ENCODE measurements at regions not wholly inside any gene's neighbourhood (a gene's known extent, or its start where the extent isn't known, plus 50 kb on each side); places are given as distances from the start of the nearest gene placed in this dataset.
A peak's percentile ranks its signal among the peaks of the same experiment; 100 is the strongest.

DNA sequence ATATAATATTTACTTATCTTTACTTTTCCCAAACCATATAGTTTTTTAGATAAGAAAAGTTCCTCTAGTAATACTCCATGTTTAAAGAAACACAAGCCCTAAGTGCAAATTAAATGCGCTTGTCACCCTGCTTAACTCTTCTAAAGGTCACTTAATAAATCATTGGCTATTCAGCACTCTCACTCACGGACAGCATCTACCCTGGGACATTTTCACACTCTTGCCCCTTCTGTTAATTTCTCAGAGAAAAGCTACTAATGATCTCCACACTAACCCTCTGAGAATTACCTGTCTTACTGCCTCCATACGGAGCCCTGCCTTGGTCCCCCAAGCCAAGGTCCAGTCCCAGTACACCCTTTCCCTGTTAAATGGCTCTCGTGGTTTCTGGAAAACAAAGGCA is 102.2 kb downstream of the NRN1 start:
- intact Hi-C loops (cut with DNase I) = no loop called here
- Histone ChIP-seq H3K9ac (ENCODE audit: low read length in 3 of 3) (no peak overlapping the region), H3K9me3 (ENCODE audit: control insufficient read depth in 2 of 3, insufficient read depth in 1 of 3, low read length in 3 of 3) (no peaks in the 10 kb centered on the region), H3K27me3 (ENCODE audit: control insufficient read depth, insufficient read depth, low read length) (no peaks in the 10 kb centered on the region), H3K27ac (ENCODE audit: low read depth in 2 of 2, low read length in 2 of 2) (no peak overlapping the region), H3K4me1 (ENCODE audit: control insufficient read depth in 2 of 3, insufficient read depth in 2 of 3, low read depth in 1 of 3, low read length in 3 of 3) (no peaks in the 10 kb centered on the region), H3K36me3 (ENCODE audit: control insufficient read depth in 2 of 3, insufficient read depth in 3 of 3, low read length in 3 of 3) (no peaks in the 10 kb centered on the region), H3K4me3 (ENCODE audit: low read length in 3 of 3) (no peak overlapping the region)
- peak in 2 of 5 donors; percentile 24 to 36 for DNase-seq
- no peak for FAIRE-seq
- TF ChIP-seq, protein P1, sequence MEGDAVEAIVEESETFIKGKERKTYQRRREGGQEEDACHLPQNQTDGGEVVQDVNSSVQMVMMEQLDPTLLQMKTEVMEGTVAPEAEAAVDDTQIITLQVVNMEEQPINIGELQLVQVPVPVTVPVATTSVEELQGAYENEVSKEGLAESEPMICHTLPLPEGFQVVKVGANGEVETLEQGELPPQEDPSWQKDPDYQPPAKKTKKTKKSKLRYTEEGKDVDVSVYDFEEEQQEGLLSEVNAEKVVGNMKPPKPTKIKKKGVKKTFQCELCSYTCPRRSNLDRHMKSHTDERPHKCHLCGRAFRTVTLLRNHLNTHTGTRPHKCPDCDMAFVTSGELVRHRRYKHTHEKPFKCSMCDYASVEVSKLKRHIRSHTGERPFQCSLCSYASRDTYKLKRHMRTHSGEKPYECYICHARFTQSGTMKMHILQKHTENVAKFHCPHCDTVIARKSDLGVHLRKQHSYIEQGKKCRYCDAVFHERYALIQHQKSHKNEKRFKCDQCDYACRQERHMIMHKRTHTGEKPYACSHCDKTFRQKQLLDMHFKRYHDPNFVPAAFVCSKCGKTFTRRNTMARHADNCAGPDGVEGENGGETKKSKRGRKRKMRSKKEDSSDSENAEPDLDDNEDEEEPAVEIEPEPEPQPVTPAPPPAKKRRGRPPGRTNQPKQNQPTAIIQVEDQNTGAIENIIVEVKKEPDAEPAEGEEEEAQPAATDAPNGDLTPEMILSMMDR (IDR thresholded peaks at IDR 0.05; ENCODE audit: borderline replicate concordance, extremely low read depth, insufficient read depth) = no peak

DNA sequence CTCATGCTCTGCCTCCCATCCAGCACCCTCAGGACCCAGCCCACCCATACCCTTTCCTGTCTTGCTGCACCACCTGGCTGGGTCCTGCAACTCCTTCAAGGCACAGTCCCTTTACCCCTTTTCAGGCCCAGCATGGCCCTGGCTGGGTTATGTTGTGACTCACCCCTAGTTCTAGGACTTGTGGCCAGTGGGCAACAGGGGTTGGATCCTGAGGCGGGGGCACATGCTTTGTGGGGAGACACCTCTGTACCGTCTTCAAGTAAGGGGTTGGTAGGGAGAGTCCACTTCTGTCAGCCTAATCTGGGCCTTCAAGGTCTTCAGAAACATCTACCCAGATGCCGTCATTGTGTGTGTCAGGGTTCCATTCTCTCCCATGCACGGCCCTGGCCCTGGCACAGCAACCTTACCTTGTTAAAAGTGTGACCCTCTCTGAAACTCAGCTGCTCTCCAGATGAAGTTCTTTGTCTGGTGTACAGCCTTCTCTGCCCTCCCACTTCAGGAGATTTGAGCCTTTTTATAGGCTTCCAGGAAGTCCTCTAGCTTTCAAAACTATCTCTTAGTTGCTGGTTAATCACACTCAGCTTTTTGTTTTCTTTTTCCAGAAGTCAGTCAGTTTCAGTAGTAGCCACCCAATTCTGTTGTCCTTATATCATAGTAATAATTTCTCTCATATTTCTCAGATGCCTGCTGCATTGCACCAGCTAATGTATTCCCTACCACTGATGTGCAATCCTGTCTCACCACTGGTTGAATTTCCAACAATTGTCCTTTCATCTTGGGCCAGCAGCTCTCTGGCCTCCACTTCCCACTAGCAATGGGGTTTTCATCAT is 107.3 kb downstream of the NRN1 start:
- Histone ChIP-seq H3K4me3 (ENCODE audit: low read length in 3 of 3) (no peak overlapping the region), H3K9ac (ENCODE audit: low read length in 3 of 3) (no peak overlapping the region), H3K4me1 (ENCODE audit: control insufficient read depth in 2 of 3, insufficient read depth in 2 of 3, low read depth in 1 of 3, low read length in 3 of 3) (no peaks in the 10 kb centered on the region), H3K27me3 (ENCODE audit: control insufficient read depth, insufficient read depth, low read length) (no peaks in the 10 kb centered on the region), H3K27ac (ENCODE audit: low read depth in 2 of 2, low read length in 2 of 2) (no peak overlapping the region), H3K36me3 (ENCODE audit: control insufficient read depth in 2 of 3, insufficient read depth in 3 of 3, low read length in 3 of 3) (no peaks in the 10 kb centered on the region), H3K9me3 (ENCODE audit: control insufficient read depth in 2 of 3, insufficient read depth in 1 of 3, low read length in 3 of 3) (no peaks in the 10 kb centered on the region)
- FAIRE-seq (no peak), DNase-seq (no peak)
- intact Hi-C loops (cut with DNase I) = no loop called here
- TF ChIP-seq, protein P1 (IDR thresholded peaks at IDR 0.05; ENCODE audit: borderline replicate concordance, extremely low read depth, insufficient read depth) = no peak

- Histone ChIP-seq H3K27ac (ENCODE audit: low read depth in 2 of 2, low read length in 2 of 2) (no peak overlapping the region), H3K36me3 (ENCODE audit: control insufficient read depth in 2 of 3, insufficient read depth in 3 of 3, low read length in 3 of 3) (no peaks in the 10 kb centered on the region), H3K4me1 (ENCODE audit: control insufficient read depth in 2 of 3, insufficient read depth in 2 of 3, low read depth in 1 of 3, low read length in 3 of 3) (no peaks in the 10 kb centered on the region), H3K4me3 (ENCODE audit: low read length in 3 of 3) (no peak overlapping the region), H3K27me3 (ENCODE audit: control insufficient read depth, insufficient read depth, low read length) (no peaks in the 10 kb centered on the region), H3K9ac (ENCODE audit: low read length in 3 of 3) (no peak overlapping the region), H3K9me3 (ENCODE audit: control insufficient read depth in 2 of 3, insufficient read depth in 1 of 3, low read length in 3 of 3) (no peaks in the 10 kb centered on the region)
- FAIRE-seq (no peak), DNase-seq (no peak)
- intact Hi-C loops (cut with DNase I) = no loop called here
- TF ChIP-seq, protein P1 (IDR thresholded peaks at IDR 0.05; ENCODE audit: borderline replicate concordance, extremely low read depth, insufficient read depth) = no peak
These were observed 108.2 kb downstream of the NRN1 start for GRCh38 chr6:5898563-5898962.

All from kidney (tissue), 13 donors.